ENCODE measurements at regions not wholly inside any gene's neighbourhood (a gene's known extent, or its start where the extent isn't known, plus 50 kb on each side); places are given as distances from the start of the nearest gene placed in this dataset.

DNA sequence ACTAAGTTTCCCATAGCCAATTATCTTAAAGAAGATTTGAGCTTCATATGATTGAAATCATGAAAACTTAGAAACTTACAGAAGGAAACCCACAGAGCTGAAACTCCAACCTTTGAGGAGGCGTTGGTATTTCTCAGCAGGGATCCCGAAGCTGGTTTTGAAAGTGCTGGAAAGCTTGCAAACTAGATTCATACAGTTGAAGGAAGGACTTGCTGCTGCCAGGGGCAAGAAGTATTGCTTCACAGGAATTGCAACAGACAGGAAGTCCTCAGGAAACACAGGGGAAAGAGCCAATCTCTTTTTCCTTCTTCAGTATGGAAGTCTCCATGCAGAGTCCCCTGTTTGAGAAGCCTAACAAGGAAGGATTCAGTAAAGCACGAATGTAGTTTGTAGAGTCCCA lies 419.7 kb downstream of the CD109 start:
- DNase-seq = no peak
- no peak overlapping the region for H3K4me3 ChIP-seq
- H3K4me1 ChIP-seq = no peaks in the 10 kb centered on the region
- no peak overlapping the region for H3K27ac ChIP-seq
- H3K9me3 ChIP-seq = no peaks in the 10 kb centered on the region
- H3K36me3 ChIP-seq = no peaks in the 10 kb centered on the region
- TF ChIP-seq, protein P1, sequence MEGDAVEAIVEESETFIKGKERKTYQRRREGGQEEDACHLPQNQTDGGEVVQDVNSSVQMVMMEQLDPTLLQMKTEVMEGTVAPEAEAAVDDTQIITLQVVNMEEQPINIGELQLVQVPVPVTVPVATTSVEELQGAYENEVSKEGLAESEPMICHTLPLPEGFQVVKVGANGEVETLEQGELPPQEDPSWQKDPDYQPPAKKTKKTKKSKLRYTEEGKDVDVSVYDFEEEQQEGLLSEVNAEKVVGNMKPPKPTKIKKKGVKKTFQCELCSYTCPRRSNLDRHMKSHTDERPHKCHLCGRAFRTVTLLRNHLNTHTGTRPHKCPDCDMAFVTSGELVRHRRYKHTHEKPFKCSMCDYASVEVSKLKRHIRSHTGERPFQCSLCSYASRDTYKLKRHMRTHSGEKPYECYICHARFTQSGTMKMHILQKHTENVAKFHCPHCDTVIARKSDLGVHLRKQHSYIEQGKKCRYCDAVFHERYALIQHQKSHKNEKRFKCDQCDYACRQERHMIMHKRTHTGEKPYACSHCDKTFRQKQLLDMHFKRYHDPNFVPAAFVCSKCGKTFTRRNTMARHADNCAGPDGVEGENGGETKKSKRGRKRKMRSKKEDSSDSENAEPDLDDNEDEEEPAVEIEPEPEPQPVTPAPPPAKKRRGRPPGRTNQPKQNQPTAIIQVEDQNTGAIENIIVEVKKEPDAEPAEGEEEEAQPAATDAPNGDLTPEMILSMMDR (IDR thresholded peaks at IDR 0.05) = no peak
- ATAC-seq = no peak
- H3K27me3 ChIP-seq (ENCODE audit: low read depth) = no peaks in the 10 kb centered on the region
- intact Hi-C loops (cut with DNase I) = no loop called here

DNA sequence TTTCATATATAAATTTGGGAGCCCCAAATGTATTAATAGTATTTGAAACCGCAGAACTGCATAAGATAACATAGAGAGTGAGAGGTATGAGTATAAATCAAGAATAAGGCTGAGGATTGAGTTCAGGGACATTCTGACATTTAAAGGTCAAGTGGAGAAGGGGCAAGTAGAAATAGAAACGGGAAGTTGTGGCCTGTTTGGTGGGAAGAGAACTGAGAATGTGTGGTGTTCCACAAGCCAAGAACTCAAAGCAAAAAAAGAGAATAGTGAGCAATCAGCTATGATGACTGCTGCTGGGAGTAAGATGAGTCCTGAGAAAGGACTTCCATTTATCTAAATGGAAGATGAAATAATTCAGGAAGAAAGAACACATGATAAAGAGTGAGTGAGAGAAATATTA lies 418.4 kb downstream of the CD109 start:
- no peak overlapping the region for H3K27ac ChIP-seq
- intact Hi-C loops (cut with DNase I) = no loop called here
- TF ChIP-seq, protein P1 (IDR thresholded peaks at IDR 0.05) = no peak
- no peak for ATAC-seq
- H3K9me3 ChIP-seq = no peaks in the 10 kb centered on the region
- no peak overlapping the region for H3K4me3 ChIP-seq
- H3K27me3 ChIP-seq (ENCODE audit: low read depth) = no peaks in the 10 kb centered on the region
- H3K36me3 ChIP-seq = no peaks in the 10 kb centered on the region
- no peaks in the 10 kb centered on the region for H3K4me1 ChIP-seq
- no peak for DNase-seq

DNA sequence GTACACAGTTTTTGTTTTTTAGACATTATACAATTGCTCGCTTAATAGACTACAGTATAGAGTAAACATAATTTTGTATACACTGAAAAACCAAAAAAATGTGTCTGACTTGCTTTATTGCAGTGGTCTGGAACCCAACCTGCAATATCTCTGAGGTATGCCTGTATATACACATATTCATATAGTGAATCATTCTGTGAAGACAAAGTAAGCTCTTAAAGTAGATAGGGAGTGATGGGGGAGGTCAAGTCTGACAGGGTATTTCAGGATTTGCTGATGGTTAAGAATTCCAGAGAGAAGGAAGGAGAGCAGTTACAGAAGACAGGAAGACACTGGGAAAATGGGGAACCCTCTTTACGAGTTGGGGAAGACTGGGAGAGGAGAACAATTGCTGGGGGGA lies 417.9 kb downstream of the CD109 start:
- Histone ChIP-seq H3K4me3 (no peak overlapping the region), H3K27ac (no peak overlapping the region), H3K27me3 (ENCODE audit: low read depth) (no peaks in the 10 kb centered on the region), H3K9me3 (no peaks in the 10 kb centered on the region), H3K36me3 (no peaks in the 10 kb centered on the region), H3K4me1 (no peaks in the 10 kb centered on the region)
- DNase-seq (no peak), ATAC-seq (no peak)
- intact Hi-C loops (cut with DNase I) = no loop called here
- TF ChIP-seq, protein P1 (IDR thresholded peaks at IDR 0.05) = no peak

DNA sequence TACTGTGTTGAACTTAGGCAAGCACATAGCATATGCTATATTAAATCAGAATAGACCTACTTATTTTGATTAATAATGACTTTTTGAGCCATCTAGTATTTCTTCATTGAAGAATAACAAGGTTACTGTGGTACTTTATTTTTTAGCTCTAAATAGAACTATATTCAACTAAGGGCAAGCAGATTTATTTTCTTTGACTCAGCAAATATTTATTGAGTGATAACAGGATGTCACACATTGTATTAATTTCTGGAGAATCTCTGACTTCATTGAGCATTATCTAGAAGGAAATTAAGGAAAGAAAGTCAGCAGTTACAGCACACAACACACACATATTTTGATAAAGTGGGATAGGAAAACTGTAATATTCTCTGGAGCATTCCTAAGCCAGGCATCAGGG lies 407.4 kb downstream of the CD109 start:
- TF ChIP-seq, protein P1 (IDR thresholded peaks at IDR 0.05) = no peak
- no peak for DNase-seq
- no peak for ATAC-seq

DNA sequence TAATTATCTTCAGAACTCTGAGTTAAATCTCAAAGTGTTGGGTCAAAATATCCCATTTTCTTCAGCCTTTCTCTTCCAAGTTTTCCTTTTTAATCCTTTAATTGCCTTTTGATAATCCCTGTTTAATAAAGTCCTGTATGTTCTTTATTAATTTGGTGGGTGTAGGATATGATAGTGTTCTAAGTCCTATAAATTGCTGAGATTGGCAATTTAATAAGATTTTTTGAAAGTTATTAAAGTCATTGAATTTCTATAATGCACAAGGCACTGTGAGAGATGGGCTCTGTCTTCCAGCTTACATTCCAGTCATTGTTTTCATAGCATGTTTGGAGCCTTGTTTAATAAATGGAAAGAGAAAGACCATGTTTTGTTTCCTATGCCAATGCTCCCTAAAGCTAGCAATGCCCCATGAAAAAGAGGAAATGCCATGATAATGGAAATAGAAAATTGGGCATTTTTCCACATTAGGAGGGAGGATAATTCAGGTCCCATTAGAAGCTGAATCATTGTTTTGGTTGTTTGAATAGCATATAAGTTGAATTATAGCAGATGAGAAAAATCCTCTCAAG lies 404.8 kb downstream of the CD109 start:
- Histone ChIP-seq H3K36me3 (no peaks in the 10 kb centered on the region), H3K4me3 (no peak overlapping the region), H3K4me1 (no peaks in the 10 kb centered on the region), H3K27me3 (ENCODE audit: low read depth) (no peaks in the 10 kb centered on the region), H3K27ac (no peak overlapping the region), H3K9me3 (no peaks in the 10 kb centered on the region)
- intact Hi-C loops (cut with DNase I) = no loop called here
- no peak for DNase-seq
- ATAC-seq = no peak
- TF ChIP-seq, protein P1 (IDR thresholded peaks at IDR 0.05) = no peak

More for the DNA sequence above, 407.4 kb downstream of the CD109 start:
- Histone ChIP-seq H3K27ac (no peak overlapping the region), H3K4me1 (no peaks in the 10 kb centered on the region), H3K27me3 (ENCODE audit: low read depth) (no peaks in the 10 kb centered on the region), H3K4me3 (no peak overlapping the region), H3K9me3 (no peaks in the 10 kb centered on the region), H3K36me3 (no peaks in the 10 kb centered on the region)
- intact Hi-C loops (cut with DNase I) = no loop called here

DNA sequence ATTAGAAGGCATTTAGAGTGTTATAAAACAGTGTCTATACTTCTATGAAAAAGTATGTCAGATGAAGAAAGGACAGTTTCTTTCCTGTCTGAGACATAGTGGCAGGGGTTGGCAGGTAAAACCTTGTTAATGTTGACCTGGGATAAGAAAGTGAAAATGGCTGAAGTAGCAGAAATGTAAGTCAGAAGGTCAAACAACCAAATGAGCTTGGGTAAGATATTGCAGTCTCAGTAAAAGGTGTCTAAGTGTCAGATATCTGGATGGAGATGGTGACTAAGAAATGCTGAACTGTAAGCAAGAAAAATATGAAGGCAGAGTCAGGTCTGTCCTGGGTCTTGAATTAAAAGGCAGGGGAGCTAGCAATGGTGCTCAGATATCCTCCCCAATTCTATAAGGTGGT lies 400.3 kb downstream of the CD109 start:
- intact Hi-C loops (cut with DNase I) = no loop called here
- no peaks in the 10 kb centered on the region for H3K27me3 ChIP-seq (ENCODE audit: low read depth)
- ATAC-seq = no peak

More for the DNA sequence above, 400.3 kb downstream of the CD109 start:
- Histone ChIP-seq H3K27ac (no peak overlapping the region), H3K4me3 (no peak overlapping the region), H3K4me1 (no peaks in the 10 kb centered on the region), H3K36me3 (no peaks in the 10 kb centered on the region), H3K9me3 (no peaks in the 10 kb centered on the region)
- TF ChIP-seq, protein P1 (IDR thresholded peaks at IDR 0.05) = no peak
- DNase-seq = no peak
